ENCODE measurements at regions not wholly inside any gene's neighbourhood (a gene's known extent, or its start where the extent isn't known, plus 50 kb on each side); places are given as distances from the start of the nearest gene placed in this dataset.

GRCh38 chr10:44042926-44043602 is 341.8 kb downstream of the CXCL12 start:
- no peak for TF ChIP-seq POLR2AphosphoS5 (IDR thresholded peaks at IDR 0.05; ENCODE audit: low read depth, low read length)
- no peak for TF ChIP-seq SIN3A (IDR thresholded peaks at IDR 0.05; ENCODE audit: borderline replicate concordance, insufficient read depth, low read length)

GRCh38 chr10:44042075-44042770 is 342.7 kb downstream of the CXCL12 start:
- TF ChIP-seq SIN3A (IDR thresholded peaks at IDR 0.05; ENCODE audit: borderline replicate concordance, insufficient read depth, low read length), result no peak
- TF ChIP-seq FOXP2 (optimal IDR thresholded peaks at IDR 0.05; ENCODE audit: borderline replicate concordance, extremely low read depth, extremely low read length, insufficient read depth), result no peak
- TF ChIP-seq POLR2AphosphoS5 (IDR thresholded peaks at IDR 0.05; ENCODE audit: low read depth, low read length), result no peak
- TF ChIP-seq REST (IDR thresholded peaks at IDR 0.05; ENCODE audit: insufficient read depth in 1 of 2, low read depth in 2 of 2, low read length in 2 of 2), result no peak

- TF ChIP-seq REST (IDR thresholded peaks at IDR 0.05; ENCODE audit: insufficient read depth in 1 of 2, low read depth in 2 of 2, low read length in 2 of 2) (no peak), POLR2AphosphoS5 (IDR thresholded peaks at IDR 0.05; ENCODE audit: low read depth, low read length) (no peak), FOXP2 (optimal IDR thresholded peaks at IDR 0.05; ENCODE audit: borderline replicate concordance, extremely low read depth, extremely low read length, insufficient read depth) (no peak), SIN3A (IDR thresholded peaks at IDR 0.05; ENCODE audit: borderline replicate concordance, insufficient read depth, low read length) (no peak), TAF1 (IDR thresholded peaks at IDR 0.05; ENCODE audit: borderline replicate concordance, insufficient read depth, low read length) (no peak)
Measured at GRCh38 chr10:44039599-44039998, 345.3 kb downstream of the CXCL12 start.

- TF ChIP-seq TAF1 (IDR thresholded peaks at IDR 0.05; ENCODE audit: borderline replicate concordance, insufficient read depth, low read length), result no peak
- TF ChIP-seq SIN3A (IDR thresholded peaks at IDR 0.05; ENCODE audit: borderline replicate concordance, insufficient read depth, low read length), result no peak
- TF ChIP-seq FOXP2 (optimal IDR thresholded peaks at IDR 0.05; ENCODE audit: borderline replicate concordance, extremely low read depth, extremely low read length, insufficient read depth), result no peak
Measured at GRCh38 chr10:44036425-44036824, 348.5 kb downstream of the CXCL12 start.

- TF ChIP-seq FOXP2 (optimal IDR thresholded peaks at IDR 0.05; ENCODE audit: borderline replicate concordance, extremely low read depth, extremely low read length, insufficient read depth) (no peak), POLR2AphosphoS5 (IDR thresholded peaks at IDR 0.05; ENCODE audit: low read depth, low read length) (no peak), SIN3A (IDR thresholded peaks at IDR 0.05; ENCODE audit: borderline replicate concordance, insufficient read depth, low read length) (no peak), TAF1 (IDR thresholded peaks at IDR 0.05; ENCODE audit: borderline replicate concordance, insufficient read depth, low read length) (no peak), REST (IDR thresholded peaks at IDR 0.05; ENCODE audit: insufficient read depth in 1 of 2, low read depth in 2 of 2, low read length in 2 of 2) (no peak)
Measured at GRCh38 chr10:44035474-44036197, 349.3 kb downstream of the CXCL12 start.

GRCh38 chr10:44034946-44035345 is 350.0 kb downstream of the CXCL12 start:
- no peak for TF ChIP-seq POLR2AphosphoS5 (IDR thresholded peaks at IDR 0.05; ENCODE audit: low read depth, low read length)
